Skeletal muscle cell (primary cell): ENCODE measurements at regions not wholly inside any gene's neighbourhood (a gene's known extent, or its start where the extent isn't known, plus 50 kb on each side); places are given as distances from the start of the nearest gene placed in this dataset.
"Not testable (repeated sequence)": the region's sequence is repeated elsewhere in the genome, so short reads cannot be mapped to it uniquely, and the experiment has no call there.

Experiments
- DNase-seq: peaks from one replicate; pipeline ENCODE4 v3.0.0-alpha.2; 2010; ENCODE audit warnings: low read depth
- H3K4me3 ChIP-seq: 2 replicates; pipeline ENCODE4 v1.5.1; 2011; ENCODE audit warnings: low read depth, mild to moderate bottlenecking, control low read depth, low read length, moderate library complexity

DNA sequence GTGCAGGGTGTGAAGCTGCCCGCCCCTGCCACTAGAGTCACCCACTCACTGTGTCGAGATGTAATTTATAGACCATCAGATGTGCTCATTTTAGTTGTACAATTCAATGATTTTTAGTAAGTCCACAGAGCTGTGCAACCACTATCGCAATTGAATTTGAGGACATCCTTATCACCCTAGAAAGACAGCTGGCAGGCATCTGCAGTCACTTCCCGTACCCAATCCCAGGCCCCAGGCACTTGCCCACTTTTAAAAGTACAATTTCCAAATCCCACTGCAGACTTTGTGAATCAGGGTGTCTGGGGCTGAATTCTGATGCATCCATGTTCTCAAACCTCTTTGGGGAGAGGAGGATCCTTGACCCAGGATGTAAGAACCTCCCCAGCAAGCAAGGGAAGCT, 521.3 kb upstream of the SALL3 start:
- no peak overlapping the region for H3K4me3 ChIP-seq
- DNase-seq, result no peak

GRCh38 chr18:78459668-78460067, 520.0 kb upstream of the SALL3 start:
- H3K4me3 ChIP-seq, result no peak overlapping the region
- DNase-seq, result no peak

GRCh38 chr18:78460558-78460957, 519.1 kb upstream of the SALL3 start:
- no peak overlapping the region for H3K4me3 ChIP-seq
- no peak for DNase-seq

GRCh38 chr18:78473563-78473962, 506.1 kb upstream of the SALL3 start:
- no peak overlapping the region for H3K4me3 ChIP-seq
- no peak for DNase-seq

DNA sequence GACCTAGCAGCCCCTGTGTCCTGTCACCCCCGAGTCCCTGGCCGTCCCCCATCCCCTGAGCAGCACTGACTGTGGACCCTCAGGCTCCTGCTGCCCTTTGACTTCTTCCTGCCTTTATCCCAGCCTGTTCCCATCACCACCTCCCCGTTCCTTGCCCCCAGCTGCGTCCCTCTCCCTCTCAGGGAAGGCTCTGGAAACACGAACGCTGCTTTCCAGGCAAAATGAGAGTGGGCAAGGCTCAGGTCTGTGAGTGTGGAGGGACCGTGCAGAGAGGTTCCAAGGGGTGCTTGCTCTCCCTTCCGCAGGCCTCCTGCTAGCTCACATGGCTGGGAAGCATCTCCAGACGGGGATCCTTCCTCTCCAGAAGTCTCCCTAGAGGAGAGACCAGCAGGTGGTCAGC, 501.8 kb upstream of the SALL3 start:
- no peak overlapping the region for H3K4me3 ChIP-seq

GRCh38 chr18:78479443-78479842, 500.2 kb upstream of the SALL3 start:
- no peak for DNase-seq

More for the DNA sequence above, 501.8 kb upstream of the SALL3 start:
- no peak for DNase-seq

GRCh38 chr18:78480262-78481054, 499.2 kb upstream of the SALL3 start:
- no peak overlapping the region for H3K4me3 ChIP-seq
- DNase-seq, result no peak

More at GRCh38 chr18:78479443-78479842, 500.2 kb upstream of the SALL3 start:
- no peak overlapping the region for H3K4me3 ChIP-seq

DNA sequence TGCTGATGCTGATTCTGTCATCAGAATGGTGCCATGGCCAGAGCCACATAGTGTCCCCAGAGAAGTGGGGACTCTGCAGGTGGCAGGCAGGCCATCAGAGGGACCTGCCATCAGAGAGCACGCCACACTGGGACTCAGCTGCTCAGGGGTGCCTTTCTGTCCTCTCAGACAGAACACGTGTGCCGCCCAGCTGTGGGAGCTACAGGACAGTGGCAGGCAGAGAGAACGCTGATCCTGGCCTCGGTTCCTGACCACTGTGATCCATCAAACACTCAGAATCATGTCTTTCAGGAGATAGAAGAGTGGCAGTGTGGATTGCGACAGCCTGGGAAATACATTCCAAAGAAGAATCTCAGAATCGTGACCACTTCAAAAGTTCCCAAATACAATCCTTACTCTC, 497.2 kb upstream of the SALL3 start:
- no peak for DNase-seq
- no peak overlapping the region for H3K4me3 ChIP-seq

GRCh38 chr18:78487649-78488048, 492.0 kb upstream of the SALL3 start:
- H3K4me3 ChIP-seq, result no peak overlapping the region
- DNase-seq, result no peak

GRCh38 chr18:78492064-78492812, 487.4 kb upstream of the SALL3 start:
- H3K4me3 ChIP-seq, result no peak overlapping the region
- no peak for DNase-seq

DNA sequence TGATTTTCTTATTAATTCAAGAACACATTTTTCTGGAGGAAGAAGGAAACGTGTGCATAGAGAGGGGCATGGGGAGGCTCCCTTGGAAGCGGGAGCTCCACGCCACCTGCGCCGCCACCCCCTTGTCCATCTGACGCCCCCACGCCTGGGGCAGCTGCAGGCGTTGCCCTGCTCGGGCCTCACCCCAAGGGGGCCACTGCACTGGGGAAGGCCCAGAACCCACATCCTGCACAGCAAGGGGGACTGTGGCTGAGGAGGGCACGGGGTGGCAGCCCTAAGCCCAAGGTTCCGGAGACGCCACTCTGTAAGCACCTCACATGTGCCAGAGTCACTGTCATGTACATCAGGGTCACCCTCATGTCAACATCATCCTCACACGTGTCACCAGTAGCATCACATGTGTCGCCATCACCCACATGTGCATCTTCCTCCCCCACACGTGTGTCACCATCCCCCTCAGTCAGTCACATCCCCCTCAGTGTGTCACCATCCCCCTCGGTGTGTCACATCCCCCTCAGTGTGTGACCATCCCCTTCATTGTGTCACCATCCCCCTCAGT, 486.7 kb upstream of the SALL3 start:
- no peak overlapping the region for H3K4me3 ChIP-seq
- no peak for DNase-seq

- H3K4me3 ChIP-seq, DNase-seq: not testable (repeated sequence)
Measured at GRCh38 chr18:78493490-78493889, 486.1 kb upstream of the SALL3 start.

DNA sequence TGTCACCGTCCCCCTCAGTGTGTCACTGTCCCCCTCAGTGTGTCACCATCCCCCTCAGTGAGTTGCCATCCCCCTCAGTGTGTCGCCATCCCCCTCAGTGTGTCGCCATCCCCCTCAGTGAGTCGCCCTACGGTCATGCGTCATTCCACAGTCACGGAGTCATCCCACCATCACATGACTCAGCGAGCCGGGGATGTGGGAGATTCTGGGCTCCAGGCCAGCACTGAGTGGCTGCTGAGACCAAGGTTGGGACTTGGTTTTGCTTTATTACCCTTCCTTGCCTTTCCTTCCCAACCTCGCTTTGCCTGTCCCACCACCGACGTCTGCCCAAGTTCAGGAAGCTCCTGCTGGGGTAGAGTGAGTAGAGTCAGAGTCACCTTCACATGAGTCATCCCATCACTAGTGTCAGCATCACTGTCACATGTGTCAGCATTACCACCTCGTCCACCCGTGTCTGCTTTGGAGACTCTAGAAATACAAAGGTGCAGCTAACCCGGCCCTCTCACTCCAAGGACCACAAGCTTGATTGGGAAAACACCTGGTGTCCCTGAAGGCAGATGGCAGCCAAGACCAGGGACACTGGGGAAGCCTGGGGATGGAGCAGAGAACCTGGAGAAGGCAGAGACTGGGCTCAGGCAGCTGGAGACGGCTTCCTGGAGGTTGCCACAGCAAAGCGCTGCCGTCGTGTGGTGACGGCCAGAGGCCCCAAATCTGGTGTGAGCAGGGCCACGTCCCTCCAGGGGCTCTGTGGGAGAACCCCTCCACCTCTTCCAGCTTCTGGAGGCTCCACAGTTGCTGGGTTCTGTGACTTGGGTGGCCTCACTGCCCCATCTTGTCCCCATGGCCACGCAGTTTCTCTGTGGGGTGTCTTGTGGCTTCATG, 485.2 kb upstream of the SALL3 start:
- H3K4me3 ChIP-seq, result no peak overlapping the region
- no peak for DNase-seq

DNA sequence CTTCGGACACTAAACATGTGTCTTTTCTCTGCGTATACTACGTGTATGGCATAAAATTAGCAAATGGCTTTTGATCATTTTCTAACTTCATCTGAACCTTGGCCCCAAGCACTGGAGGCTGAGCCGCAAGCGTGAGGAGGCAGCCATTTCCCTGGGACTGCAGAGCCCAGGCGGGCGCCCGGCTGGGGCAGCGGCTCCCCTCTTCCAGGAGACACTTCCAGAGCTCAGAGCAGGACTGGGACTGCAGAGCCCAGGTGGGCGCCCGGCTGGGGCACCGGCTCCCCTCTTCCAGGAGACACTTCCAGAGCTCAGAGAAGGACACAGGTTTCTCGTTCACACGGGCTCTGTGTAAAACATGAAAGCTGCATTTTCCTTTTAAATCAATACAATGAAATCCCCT, 484.1 kb upstream of the SALL3 start:
- DNase-seq, result no peak

DNA sequence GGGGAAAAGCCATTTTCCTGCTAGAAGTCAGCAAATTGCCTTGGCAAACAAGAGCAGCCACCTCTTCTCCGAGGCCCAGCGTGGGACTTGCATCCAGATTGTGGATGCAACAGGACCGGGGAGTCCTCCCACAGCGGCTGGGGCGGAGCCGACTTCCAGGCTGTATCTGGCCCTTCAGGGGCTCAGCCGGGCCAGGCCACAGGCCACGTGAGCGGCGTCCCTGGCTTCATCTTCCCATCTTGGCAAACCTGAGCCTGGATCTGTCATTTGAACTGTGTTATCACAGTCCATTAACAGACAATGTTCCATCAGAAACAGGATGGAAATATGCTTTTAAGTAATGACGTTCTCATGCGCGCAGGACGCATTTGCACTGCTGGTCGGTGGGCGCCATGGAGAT, 483.5 kb upstream of the SALL3 start:
- no peak overlapping the region for H3K4me3 ChIP-seq
- DNase-seq, result no peak

More for the DNA sequence above, 484.1 kb upstream of the SALL3 start:
- no peak overlapping the region for H3K4me3 ChIP-seq

GRCh38 chr18:78497641-78498040, 482.0 kb upstream of the SALL3 start:
- H3K4me3 ChIP-seq, result no peak overlapping the region
- DNase-seq, result no peak

DNA sequence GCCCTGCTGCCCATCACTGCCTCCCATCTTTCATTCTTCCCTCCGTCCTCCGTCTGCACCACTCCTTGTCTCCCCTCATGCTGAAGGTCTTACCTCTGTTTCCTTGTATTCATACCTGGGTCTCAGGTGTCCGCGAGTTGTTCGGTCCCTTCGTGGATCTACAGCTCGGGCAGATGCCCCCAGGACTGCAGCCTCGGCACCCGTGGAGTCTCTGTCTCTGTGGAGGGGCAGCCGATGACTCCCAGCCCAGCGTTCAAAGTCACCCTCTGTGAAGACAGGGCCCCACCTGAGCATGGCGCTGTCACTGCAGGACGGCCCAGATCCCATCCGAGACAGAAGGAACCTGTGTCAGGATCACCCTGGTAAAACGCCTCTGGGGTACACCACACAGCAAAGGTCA, 480.0 kb upstream of the SALL3 start:
- no peak for DNase-seq

DNA sequence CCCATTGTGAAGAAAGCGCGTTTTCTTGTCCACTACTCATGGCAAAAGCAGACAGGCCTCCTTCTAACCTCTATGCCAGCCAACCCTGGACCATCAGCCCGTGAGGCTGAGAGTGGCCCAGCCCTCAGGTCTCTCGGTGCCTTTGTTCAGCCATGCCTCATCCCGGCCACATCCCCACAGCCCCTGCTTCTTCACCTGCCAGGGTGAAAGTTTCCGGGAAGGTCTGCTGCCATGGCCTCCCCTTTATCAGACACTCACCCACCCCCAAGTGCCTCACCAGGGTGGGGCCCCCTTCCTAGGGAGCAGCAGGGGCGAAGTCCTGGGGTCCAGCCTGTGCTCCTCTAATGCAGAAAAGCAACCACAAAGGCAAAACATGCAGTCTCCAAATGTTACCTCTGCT, 478.4 kb upstream of the SALL3 start:
- DNase-seq, result no peak
- H3K4me3 ChIP-seq, result no peak overlapping the region

More for the DNA sequence above, 480.0 kb upstream of the SALL3 start:
- no peak overlapping the region for H3K4me3 ChIP-seq

GRCh38 chr18:78503129-78503528, 476.5 kb upstream of the SALL3 start:
- DNase-seq, result no peak
- H3K4me3 ChIP-seq, result no peak overlapping the region
